ENCODE measurements at regions not wholly inside any gene's neighbourhood (a gene's known extent, or its start where the extent isn't known, plus 50 kb on each side); places are given as distances from the start of the nearest gene placed in this dataset.

DNA sequence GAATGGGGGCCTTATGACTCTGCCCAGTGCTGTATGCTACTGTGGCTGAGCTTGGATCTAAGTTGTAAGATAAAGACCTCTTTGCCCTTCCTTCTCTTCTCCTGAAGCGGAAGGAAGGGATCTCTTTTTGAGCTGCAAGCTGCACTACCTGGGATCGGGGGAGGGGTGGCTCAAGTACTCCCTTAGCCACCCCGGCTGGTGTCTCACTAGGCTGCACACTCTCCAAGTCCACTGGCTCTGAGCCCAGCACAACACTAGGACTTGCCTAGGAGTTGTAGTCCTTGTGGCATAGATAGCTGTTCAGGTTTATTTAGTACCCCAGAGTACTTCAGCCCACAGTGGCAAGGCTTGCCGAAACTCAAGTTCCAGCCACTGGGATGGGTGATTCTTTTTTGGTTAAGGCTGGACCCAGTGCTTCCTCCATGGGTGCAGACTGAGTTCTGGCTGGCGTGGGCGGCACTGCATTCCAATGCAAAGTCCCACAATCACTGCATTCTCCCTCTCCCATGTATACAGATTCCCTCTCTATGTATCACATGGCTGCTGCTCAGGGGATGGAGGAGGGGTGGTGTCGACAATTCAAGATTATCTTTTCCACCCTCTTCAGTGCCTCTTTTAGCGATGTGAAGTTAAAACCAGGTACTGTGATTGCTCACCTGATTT, 76.2 kb upstream of the SLC25A13 start:
- TF ChIP-seq MYC (IDR thresholded peaks at IDR 0.05; ENCODE audit: low read depth, low read length) (no peak), POLR2A (IDR thresholded peaks at IDR 0.05; ENCODE audit: extremely low read depth, insufficient read length) (no peak)
- DNase-seq (ENCODE audit: low read depth), result no peak

DNA sequence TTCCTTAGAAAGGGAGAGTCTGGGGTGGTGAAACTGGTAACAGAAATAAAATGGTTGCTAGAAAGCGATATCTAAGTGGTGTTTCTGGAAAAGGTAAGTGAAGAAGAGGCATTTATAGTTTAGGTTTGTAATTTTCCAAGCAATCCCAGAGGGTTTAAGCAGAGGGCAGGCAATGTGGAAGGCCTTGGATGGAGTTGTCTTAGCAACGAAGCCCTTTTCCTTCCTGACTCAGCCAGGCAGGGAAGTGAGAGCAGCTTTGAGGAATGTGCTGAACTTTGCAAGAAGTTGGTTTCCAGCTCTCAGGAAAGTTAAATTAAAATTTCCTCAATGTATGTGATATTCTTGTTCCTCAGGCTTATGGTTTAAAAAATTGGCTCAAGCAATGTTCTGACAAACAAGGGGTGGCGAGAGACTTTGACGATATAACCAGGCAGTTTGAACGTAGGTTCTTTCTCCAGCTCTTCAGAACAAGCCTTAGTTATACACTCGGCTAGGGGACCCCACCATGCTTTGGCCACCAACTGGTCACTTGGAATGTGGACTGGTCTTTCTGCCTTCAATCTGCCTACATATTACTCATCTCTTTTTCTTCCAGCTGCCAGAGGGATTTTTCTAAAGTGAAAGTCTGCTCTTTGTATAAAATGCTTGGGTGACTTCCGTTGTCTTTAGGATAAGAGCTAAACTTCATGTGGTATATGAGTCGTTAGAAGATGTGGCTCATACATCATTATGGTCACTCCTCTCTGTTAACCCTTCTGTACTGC, 66.9 kb upstream of the SLC25A13 start:
- no peak for DNase-seq (ENCODE audit: low read depth)
- TF ChIP-seq, protein P1, sequence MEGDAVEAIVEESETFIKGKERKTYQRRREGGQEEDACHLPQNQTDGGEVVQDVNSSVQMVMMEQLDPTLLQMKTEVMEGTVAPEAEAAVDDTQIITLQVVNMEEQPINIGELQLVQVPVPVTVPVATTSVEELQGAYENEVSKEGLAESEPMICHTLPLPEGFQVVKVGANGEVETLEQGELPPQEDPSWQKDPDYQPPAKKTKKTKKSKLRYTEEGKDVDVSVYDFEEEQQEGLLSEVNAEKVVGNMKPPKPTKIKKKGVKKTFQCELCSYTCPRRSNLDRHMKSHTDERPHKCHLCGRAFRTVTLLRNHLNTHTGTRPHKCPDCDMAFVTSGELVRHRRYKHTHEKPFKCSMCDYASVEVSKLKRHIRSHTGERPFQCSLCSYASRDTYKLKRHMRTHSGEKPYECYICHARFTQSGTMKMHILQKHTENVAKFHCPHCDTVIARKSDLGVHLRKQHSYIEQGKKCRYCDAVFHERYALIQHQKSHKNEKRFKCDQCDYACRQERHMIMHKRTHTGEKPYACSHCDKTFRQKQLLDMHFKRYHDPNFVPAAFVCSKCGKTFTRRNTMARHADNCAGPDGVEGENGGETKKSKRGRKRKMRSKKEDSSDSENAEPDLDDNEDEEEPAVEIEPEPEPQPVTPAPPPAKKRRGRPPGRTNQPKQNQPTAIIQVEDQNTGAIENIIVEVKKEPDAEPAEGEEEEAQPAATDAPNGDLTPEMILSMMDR (IDR thresholded peaks at IDR 0.05; ENCODE audit: low read depth, low read length), result no peak
- no peak for TF ChIP-seq MYC (IDR thresholded peaks at IDR 0.05; ENCODE audit: low read depth, low read length)
- TF ChIP-seq, protein P2, sequence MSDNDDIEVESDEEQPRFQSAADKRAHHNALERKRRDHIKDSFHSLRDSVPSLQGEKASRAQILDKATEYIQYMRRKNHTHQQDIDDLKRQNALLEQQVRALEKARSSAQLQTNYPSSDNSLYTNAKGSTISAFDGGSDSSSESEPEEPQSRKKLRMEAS (IDR thresholded peaks at IDR 0.05; ENCODE audit: low read depth, low read length), result no peak
- H3K4me3 ChIP-seq (ENCODE audit: low read depth, low read length), result no peak overlapping the region

More for the DNA sequence above, 76.2 kb upstream of the SLC25A13 start:
- no peak overlapping the region for H3K4me3 ChIP-seq (ENCODE audit: low read depth, low read length)

DNA sequence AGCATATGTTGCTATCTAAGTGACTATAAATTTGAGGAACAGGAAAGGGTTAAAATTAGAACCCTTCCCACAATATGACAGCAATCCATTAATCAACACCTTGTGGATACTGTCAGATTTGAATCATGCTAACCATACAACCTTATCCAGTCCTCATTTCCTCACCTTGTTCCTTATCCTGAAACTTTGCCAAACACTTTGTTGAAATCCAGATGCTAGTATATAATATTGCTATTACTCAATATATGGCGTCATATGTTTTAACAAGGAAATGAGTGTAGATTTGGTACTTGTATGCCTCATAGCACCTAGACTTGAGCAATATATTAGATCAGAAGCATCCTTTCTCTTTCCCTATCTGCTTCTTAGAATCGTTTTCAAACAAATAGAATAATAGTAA, 66.3 kb upstream of the SLC25A13 start:
- H3K4me3 ChIP-seq (ENCODE audit: low read depth, low read length), result no peak overlapping the region
- TF ChIP-seq MYC (IDR thresholded peaks at IDR 0.05; ENCODE audit: low read depth, low read length) (no peak), POLR2A (IDR thresholded peaks at IDR 0.05; ENCODE audit: extremely low read depth, insufficient read length) (no peak)
- TF ChIP-seq, protein P1 (IDR thresholded peaks at IDR 0.05; ENCODE audit: low read depth, low read length), result no peak
- TF ChIP-seq, protein P2 (IDR thresholded peaks at IDR 0.05; ENCODE audit: low read depth, low read length), result no peak
- DNase-seq (ENCODE audit: low read depth), result no peak

DNA sequence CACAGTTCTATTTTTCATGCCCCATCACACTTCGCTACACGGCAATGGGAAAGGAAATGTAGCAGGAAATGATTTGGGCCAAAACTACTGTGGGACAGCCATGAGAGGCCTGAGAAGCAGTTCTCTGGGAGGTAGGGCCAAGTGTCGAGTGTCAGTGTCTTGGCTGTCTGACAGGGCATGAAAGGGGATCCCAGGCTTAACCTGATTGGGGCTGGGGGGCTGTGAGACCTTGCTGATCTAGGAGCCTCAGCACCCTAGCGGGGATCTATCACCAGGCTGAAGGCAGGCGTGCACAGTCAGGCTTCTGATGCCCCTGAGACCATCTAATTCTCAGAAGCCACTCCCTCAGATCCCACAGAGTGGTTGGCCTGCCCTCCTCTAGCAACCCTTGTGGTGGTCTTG, 58.2 kb upstream of the SLC25A13 start:
- TF ChIP-seq POLR2A (IDR thresholded peaks at IDR 0.05; ENCODE audit: extremely low read depth, insufficient read length) (no peak), MYC (IDR thresholded peaks at IDR 0.05; ENCODE audit: low read depth, low read length) (no peak)
- TF ChIP-seq, protein P1 (IDR thresholded peaks at IDR 0.05; ENCODE audit: low read depth, low read length), result no peak
- TF ChIP-seq, protein P2 (IDR thresholded peaks at IDR 0.05; ENCODE audit: low read depth, low read length), result no peak
- no peak overlapping the region for H3K4me3 ChIP-seq (ENCODE audit: low read depth, low read length)
- no peak for DNase-seq (ENCODE audit: low read depth)

DNA sequence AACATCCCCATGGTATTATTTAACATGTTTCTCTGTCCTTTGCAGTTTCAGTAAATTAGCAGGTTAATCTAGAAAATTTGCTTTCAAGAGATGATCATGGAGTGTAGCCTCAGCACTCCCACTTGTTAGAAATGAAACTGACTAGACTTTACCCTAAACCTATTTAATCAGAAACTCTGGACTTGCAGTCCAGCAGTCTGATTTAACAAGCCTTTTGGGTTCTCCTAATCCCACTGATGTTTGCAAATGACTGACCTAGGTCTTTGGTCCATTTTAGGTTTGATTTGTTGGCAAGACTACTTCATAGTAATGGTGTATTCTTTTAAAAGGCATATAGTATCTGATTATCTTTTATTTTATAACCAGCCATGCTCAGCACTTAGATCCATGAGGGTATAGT, 55.5 kb upstream of the SLC25A13 start:
- TF ChIP-seq POLR2A (IDR thresholded peaks at IDR 0.05; ENCODE audit: extremely low read depth, insufficient read length) (no peak), MYC (IDR thresholded peaks at IDR 0.05; ENCODE audit: low read depth, low read length) (no peak)
- TF ChIP-seq, protein P2 (IDR thresholded peaks at IDR 0.05; ENCODE audit: low read depth, low read length), result no peak
- TF ChIP-seq, protein P1 (IDR thresholded peaks at IDR 0.05; ENCODE audit: low read depth, low read length), result no peak
- H3K4me3 ChIP-seq (ENCODE audit: low read depth, low read length), result no peak overlapping the region
- DNase-seq (ENCODE audit: low read depth), result no peak

Data from NB4 (cell line).